NCI-H146 (cell line): ENCODE measurements at regions not wholly inside any gene's neighbourhood (a gene's known extent, or its start where the extent isn't known, plus 50 kb on each side); places are given as distances from the start of the nearest gene placed in this dataset.

Experiments used
- DNase-seq: peaks from one replicate; lab custom pipeline; 2025; lab: John Stamatoyannopoulos, UW

- no peak for DNase-seq
These were observed 128.8 kb upstream of the TMEM132C start for GRCh38 chr12:128138125-128138524.

- DNase-seq: no peak
These were observed 126.4 kb upstream of the TMEM132C start for GRCh38 chr12:128140551-128140950.

DNA sequence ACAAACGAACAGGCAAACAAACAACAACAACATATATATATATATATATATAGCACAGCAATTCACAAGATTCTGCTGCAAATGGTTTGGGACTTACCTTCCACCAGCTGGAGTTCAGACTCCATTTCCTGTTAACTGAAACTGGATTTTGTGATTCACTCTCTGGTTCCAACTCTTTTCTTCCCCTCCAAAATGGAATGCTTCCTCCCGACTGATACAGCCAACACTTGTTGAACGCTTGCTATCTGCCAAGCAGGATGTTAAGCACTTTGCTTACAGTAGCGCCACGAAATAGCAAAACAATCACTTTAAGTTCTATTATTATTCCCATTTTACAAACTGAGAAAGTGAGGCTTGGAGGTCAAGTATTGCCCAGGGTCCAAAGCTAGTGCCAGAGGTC lies 116.0 kb upstream of the TMEM132C start:
- DNase-seq: no peak

DNA sequence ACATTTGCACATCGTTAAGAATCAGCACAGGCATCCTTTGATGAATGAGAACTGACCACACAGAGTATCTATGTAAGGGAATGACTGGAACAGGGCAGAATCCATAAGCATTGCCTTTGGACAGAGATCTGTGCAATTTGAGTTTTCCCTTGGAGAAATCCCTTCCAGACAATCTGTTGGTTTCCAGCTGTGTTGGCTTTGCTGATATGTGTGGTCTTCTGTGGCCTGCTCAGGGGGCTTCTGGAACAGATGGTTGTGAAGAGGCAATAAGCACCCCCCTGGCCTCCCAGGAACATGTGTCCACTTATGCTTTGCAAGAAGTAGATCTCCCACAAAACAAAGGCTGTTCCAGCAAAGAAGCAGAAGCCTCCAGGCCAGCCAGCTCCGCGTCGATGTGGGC lies 111.4 kb upstream of the TMEM132C start:
- DNase-seq: no peak

DNA sequence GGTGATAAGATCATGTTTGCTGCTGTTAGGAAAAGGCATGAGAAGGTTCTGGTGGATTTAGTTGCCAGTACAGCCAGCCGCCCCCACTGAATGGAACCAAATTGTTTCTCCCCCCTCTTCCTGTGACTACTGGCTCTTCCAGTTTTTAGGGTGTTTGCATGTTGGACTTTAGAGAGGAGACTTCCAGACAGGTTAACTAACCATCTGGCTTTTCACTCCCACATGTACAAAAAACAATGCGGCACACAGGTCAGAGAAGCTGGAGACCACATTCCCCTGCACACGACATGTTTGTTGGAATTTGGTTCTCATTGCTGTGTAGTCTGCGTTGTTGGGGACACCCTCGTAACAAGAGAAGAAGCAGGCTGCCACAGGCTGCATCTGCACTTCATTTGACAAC lies 103.9 kb upstream of the TMEM132C start:
- no peak for DNase-seq

DNA sequence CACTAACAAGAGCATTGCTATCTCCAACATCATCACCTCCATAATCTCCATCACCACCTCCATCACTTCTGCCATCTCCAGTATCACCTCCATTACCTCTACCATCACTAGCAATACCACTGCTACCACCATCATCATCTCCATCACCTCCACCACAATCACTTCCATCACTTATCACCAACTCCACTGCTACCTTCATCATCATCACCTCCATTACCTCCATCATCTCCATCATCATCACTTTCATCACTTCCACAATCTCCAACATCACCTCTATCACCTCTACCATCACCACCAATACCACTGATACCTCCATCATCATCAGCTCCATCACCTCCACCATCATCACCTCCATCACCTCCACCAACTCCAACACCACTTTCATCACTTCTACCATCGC lies 102.4 kb upstream of the TMEM132C start:
- no peak for DNase-seq

- DNase-seq: no peak
These were observed 101.6 kb upstream of the TMEM132C start for GRCh38 chr12:128165387-128165786.

DNA sequence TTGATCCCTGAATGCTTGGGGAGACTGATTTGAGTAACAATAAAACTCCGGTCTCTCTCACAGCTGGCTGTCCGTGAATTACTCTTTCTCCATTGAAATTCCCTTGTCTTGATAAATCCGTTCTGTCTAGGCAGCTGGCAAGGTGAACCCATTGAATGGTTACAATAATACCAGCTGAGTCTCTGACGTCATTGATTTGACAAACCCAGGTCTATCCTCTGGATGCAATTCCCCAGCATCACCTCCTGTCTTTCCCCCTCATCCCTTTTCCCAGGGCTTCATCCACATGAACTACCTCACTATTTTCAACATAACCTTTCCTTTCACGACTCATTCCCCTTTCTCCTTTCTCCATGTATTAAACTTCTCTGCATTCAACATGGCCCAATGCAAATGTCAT lies 98.7 kb upstream of the TMEM132C start:
- no peak for DNase-seq

- DNase-seq: no peak
These were observed 96.8 kb upstream of the TMEM132C start for GRCh38 chr12:128170181-128170580.

DNA sequence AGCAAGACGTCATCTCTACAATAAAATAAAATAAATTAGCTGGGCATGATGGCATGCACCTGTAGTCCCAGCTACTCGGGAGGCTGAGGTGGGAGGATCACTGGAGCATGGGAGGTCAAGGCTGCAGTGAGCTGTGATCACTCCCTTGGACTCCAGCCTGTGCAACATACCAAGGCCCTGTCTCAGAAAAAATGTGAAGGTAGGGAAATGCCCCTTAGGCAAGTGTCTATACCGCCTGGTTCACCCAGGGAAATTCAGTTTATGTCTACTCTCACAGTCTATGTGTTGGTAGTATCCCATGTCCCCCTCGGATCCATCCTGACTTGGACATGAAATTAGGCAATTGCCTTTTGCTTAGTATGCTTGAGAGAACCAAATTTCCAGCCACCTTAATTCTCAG lies 88.4 kb upstream of the TMEM132C start:
- DNase-seq: no peak

GRCh38 chr12:128178966-128179365 lies 88.0 kb upstream of the TMEM132C start:
- no peak for DNase-seq

DNA sequence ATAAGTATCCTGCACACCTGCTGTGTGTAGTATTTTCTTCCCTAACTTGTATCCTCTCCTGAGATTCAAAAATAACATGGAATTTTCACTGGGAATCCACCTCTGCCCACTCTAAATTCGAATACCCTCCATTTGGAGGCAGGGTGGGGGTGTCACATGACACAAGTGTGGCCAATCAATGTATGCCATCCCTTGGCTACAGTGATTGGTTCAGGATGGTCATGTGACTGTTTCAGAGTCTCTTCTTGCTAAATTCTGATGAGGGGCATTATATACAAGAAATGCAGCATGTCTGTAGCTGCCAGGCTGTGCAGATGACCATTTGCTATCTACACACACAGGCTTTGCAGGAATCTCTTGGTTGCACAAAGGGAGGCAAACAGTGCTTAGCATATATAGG lies 86.8 kb upstream of the TMEM132C start:
- no peak for DNase-seq

GRCh38 chr12:128190052-128190451 lies 76.9 kb upstream of the TMEM132C start:
- DNase-seq: no peak

- DNase-seq: no peak
These were observed 76.4 kb upstream of the TMEM132C start for GRCh38 chr12:128190614-128191013.

DNA sequence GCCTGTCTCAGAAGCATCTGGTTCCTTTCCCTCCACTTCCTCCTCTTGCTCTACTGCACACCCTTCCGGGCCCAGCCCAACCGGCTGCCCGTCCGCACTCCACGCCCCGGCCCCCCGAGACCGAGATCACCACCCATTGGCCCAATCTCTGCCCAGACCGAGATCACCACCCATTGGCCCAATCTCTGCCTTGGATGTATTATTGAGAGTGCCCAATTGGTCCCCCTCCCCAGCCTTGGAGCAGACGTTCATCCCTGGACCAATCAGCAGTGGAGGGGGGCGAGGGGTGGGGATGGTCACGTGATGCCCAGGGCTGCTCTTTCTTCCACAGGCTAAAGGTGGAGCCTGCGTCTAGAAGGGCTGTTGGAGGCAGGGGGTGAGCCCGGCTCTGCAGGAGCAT lies 75.6 kb upstream of the TMEM132C start:
- no peak for DNase-seq

DNA sequence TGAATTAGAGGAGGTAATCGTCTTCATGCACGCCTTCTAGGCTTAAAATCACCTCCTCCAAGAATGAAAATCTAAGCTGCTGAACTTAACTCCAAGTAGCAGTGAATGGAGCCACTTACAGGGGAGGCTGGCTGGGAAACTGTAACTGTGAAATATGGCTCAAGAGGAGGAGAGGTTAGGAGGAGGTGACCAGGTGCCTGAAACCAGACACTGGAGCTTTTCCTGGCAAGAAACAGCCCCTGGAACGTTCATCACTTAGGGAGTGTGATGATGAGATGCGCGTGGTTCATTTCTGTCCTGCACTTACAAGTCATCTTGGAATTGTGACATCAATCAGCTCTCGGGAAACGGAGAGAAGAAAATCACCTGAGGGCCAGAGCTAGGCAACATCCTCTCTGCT lies 62.3 kb upstream of the TMEM132C start:
- no peak for DNase-seq

- no peak for DNase-seq
These were observed 61.8 kb upstream of the TMEM132C start for GRCh38 chr12:128205145-128205544.

GRCh38 chr12:128205758-128206157 lies 61.2 kb upstream of the TMEM132C start:
- DNase-seq: no peak
